ENCODE measurements at regions not wholly inside any gene's neighbourhood (a gene's known extent, or its start where the extent isn't known, plus 50 kb on each side); places are given as distances from the start of the nearest gene placed in this dataset.
"Not testable (repeated sequence)": the region's sequence is repeated elsewhere in the genome, so short reads cannot be mapped to it uniquely, and the experiment has no call there.

DNA sequence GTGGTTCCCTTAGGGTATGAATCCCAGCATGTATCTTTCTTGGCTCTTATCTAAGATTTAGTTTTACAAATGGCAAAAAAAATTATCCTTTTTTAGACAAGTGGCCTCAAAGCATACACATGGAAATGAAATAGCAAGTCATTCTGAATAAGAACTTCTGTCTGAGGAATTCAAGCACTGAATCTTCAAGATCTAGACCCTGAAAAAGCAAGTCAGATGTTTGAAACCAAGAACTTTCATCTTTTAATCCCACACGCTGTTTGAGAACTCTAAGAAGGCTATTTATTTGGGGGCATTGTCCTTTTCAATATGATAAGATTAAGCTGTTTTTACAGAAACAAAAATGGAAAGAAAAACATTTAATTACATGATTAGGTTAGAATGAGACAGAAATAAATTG lies 549.2 kb upstream of the CYLC2 start:
- no peak overlapping the region for H3K27ac ChIP-seq (ENCODE audit: low read length)
- no peaks in the 10 kb centered on the region for H3K9me3 ChIP-seq (ENCODE audit: control insufficient read depth, low read depth, low read length)
- H3K9ac ChIP-seq (ENCODE audit: low read length), result no peak overlapping the region

DNA sequence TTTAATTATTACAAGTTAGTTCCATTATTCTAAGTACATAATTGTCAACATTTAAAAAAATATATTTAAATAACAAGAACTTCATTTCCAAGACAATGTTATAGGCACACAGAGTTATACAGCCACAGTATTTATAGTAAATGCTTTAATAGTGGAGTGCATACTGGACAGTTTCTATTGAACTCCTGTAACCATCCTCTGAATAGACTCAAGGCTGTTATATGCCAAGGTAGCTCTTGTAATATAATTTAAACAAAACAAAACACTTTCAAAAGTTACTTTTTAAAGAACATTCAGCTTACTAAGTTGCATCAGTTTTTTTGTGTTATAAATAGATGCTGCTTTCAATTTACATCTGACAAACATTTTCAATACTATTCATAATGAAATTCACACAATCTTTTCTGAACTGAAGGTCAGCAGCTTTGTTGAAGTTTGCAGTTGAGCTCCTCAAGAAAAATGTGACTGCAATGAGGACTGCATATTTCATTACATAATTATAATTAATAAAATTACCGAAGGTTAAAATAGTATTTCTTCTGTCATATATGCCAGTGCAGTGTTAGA lies 549.9 kb upstream of the CYLC2 start:
- Histone ChIP-seq H3K4me3 (ENCODE audit: low read length) (no peak overlapping the region), H3K27ac (ENCODE audit: low read length) (no peak overlapping the region), H3K4me1 (ENCODE audit: control insufficient read depth, low read depth, low read length) (no peaks in the 10 kb centered on the region)

More for the DNA sequence above, 549.2 kb upstream of the CYLC2 start:
- Histone ChIP-seq H3K36me3 (ENCODE audit: control insufficient read depth, low read depth, low read length) (no peaks in the 10 kb centered on the region), H3K27me3 (ENCODE audit: control insufficient read depth, insufficient read depth, low read length) (no peaks in the 10 kb centered on the region), H3K4me1 (ENCODE audit: control insufficient read depth, low read depth, low read length) (no peaks in the 10 kb centered on the region), H3K4me3 (ENCODE audit: low read length) (no peak overlapping the region)

DNA sequence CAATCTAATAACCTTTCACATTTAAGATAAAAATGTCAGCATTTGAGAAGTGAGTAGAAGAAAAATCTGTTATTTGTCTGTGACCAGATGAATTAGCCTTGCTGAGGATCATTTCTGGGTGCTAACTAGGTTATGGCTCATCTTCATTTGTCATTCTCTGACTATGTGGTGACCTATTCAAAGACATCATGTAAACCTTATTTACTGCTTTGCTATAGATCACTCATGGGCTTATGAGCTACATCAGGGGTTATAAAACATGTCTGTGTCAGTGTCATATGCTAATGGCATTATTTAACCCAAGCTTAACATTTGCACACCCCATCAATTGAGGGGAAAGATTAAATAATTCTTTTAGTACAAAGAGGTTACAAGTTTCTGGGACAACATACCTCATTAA lies 555.5 kb upstream of the CYLC2 start:
- Histone ChIP-seq H3K36me3 (ENCODE audit: control insufficient read depth, low read depth, low read length) (no peaks in the 10 kb centered on the region), H3K9ac (ENCODE audit: low read length) (no peak overlapping the region), H3K4me3 (ENCODE audit: low read length) (no peak overlapping the region), H3K9me3 (ENCODE audit: control insufficient read depth, low read depth, low read length) (no peaks in the 10 kb centered on the region), H3K27me3 (ENCODE audit: control insufficient read depth, insufficient read depth, low read length) (peaks cover 9% of the 10 kb centered on the region), H3K4me1 (ENCODE audit: control insufficient read depth, low read depth, low read length) (peaks cover 8% of the 10 kb centered on the region), H3K27ac (ENCODE audit: low read length) (no peak overlapping the region)

More for the DNA sequence above, 549.9 kb upstream of the CYLC2 start:
- H3K9me3 ChIP-seq (ENCODE audit: control insufficient read depth, low read depth, low read length), result no peaks in the 10 kb centered on the region
- no peaks in the 10 kb centered on the region for H3K27me3 ChIP-seq (ENCODE audit: control insufficient read depth, insufficient read depth, low read length)
- no peak overlapping the region for H3K9ac ChIP-seq (ENCODE audit: low read length)
- no peaks in the 10 kb centered on the region for H3K36me3 ChIP-seq (ENCODE audit: control insufficient read depth, low read depth, low read length)

DNA sequence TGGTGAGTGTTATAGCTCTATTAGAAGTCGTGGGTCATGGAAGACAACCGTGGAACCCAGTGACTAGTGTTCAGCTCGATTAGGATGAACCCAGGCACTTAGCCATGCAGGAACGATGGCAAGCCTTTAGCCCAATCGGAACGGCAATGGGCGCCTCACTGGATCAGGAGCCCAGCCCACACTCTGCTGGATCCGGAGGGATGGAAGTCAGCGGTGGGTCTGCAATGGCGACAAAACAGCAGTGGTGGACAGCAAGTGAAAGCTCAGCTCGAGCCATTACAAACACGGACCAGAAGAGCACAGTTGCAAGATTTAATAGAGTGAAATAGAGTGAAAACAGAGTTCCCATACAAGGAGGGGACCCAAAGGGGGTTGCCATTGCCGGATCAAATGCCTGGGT lies 558.5 kb upstream of the CYLC2 start:
- not testable (repeated sequence) for H3K9me3 ChIP-seq (ENCODE audit: control insufficient read depth, low read depth, low read length); H3K4me1 ChIP-seq (ENCODE audit: control insufficient read depth, low read depth, low read length); H3K27ac ChIP-seq (ENCODE audit: low read length); H3K4me3 ChIP-seq (ENCODE audit: low read length); H3K36me3 ChIP-seq (ENCODE audit: control insufficient read depth, low read depth, low read length); H3K9ac ChIP-seq (ENCODE audit: low read length)
- peaks cover 15% of the 10 kb centered on the region for H3K27me3 ChIP-seq (ENCODE audit: control insufficient read depth, insufficient read depth, low read length)

DNA sequence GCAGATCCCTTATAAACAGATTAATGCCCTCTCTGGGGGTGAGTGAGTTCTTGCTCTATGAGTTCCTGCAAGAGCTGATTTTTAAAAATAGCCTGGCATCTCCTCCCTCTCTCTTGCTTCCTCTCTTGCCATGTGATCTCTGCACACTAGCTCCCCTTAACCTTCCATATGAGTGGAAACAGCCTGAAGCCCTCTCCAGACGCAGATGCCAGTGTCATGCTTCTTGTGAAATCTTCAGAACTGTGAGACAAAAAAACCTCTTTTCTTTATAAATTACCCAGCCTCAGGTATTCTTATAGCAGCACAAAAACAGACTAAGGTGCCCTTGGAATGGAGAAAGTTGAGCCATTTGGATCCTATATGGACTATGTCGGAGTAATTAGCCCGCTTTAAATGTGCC lies 559.7 kb upstream of the CYLC2 start:
- H3K9me3 ChIP-seq (ENCODE audit: control insufficient read depth, low read depth, low read length), result no peaks in the 10 kb centered on the region
- H3K36me3 ChIP-seq (ENCODE audit: control insufficient read depth, low read depth, low read length), result no peaks in the 10 kb centered on the region
- peaks cover 9% of the 10 kb centered on the region for H3K4me1 ChIP-seq (ENCODE audit: control insufficient read depth, low read depth, low read length)
- no peak overlapping the region for H3K9ac ChIP-seq (ENCODE audit: low read length)
- no peak overlapping the region for H3K4me3 ChIP-seq (ENCODE audit: low read length)
- H3K27me3 ChIP-seq (ENCODE audit: control insufficient read depth, insufficient read depth, low read length), result peaks cover 15% of the 10 kb centered on the region
- H3K27ac ChIP-seq (ENCODE audit: low read length), result no peak overlapping the region

DNA sequence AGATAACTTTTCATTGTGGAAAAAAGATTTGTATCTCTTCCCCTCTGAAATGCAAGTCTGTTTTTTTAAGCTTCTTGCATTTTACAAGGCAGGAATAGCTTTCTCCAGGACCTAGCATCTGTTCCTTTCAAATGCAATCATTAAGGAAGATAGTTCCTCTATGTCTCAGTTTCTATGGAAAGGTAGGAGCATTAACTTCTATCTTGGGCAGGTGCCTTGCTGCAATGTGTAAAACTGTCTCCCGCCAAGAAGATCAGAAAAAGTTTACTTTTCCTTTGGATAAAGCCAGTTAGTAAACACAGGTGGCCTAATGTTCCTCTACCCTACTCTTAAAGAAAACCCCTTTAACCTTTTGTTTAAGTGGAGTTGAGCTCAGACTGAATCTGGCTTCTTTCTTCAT lies 560.6 kb upstream of the CYLC2 start:
- H3K27me3 ChIP-seq (ENCODE audit: control insufficient read depth, insufficient read depth, low read length), result peaks cover 15% of the 10 kb centered on the region
- H3K4me1 ChIP-seq (ENCODE audit: control insufficient read depth, low read depth, low read length), result peaks cover 9% of the 10 kb centered on the region
- H3K27ac ChIP-seq (ENCODE audit: low read length), result no peak overlapping the region
- H3K9me3 ChIP-seq (ENCODE audit: control insufficient read depth, low read depth, low read length), result no peaks in the 10 kb centered on the region
- H3K4me3 ChIP-seq (ENCODE audit: low read length), result no peak overlapping the region
- no peak overlapping the region for H3K9ac ChIP-seq (ENCODE audit: low read length)
- no peaks in the 10 kb centered on the region for H3K36me3 ChIP-seq (ENCODE audit: control insufficient read depth, low read depth, low read length)

DNA sequence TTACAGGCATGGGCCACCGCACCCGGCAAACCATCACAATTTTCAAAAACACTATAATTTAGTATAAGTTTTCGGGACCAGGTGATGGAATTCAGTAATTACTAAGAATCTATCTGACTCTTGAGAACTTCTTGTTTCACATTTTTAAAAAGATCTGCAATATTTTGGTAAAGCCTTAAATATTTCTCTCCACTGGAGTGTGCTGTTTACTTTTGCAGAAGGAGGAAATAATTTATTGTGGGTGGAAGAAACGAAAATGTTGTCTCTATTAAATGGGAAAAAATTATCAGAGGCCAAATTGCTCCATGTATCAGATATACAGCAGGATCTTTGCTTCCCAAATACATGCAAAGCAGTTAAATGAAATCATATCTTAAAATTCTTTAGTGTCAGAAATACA lies 566.8 kb upstream of the CYLC2 start:
- no peaks in the 10 kb centered on the region for H3K36me3 ChIP-seq (ENCODE audit: control insufficient read depth, low read depth, low read length)
- peaks cover 1% of the 10 kb centered on the region for H3K27me3 ChIP-seq (ENCODE audit: control insufficient read depth, insufficient read depth, low read length)
- H3K9me3 ChIP-seq (ENCODE audit: control insufficient read depth, low read depth, low read length), result no peaks in the 10 kb centered on the region
- H3K27ac ChIP-seq (ENCODE audit: low read length), result no peak overlapping the region
- H3K4me1 ChIP-seq (ENCODE audit: control insufficient read depth, low read depth, low read length), result no peaks in the 10 kb centered on the region
- H3K9ac ChIP-seq (ENCODE audit: low read length), result no peak overlapping the region
- no peak overlapping the region for H3K4me3 ChIP-seq (ENCODE audit: low read length)

DNA sequence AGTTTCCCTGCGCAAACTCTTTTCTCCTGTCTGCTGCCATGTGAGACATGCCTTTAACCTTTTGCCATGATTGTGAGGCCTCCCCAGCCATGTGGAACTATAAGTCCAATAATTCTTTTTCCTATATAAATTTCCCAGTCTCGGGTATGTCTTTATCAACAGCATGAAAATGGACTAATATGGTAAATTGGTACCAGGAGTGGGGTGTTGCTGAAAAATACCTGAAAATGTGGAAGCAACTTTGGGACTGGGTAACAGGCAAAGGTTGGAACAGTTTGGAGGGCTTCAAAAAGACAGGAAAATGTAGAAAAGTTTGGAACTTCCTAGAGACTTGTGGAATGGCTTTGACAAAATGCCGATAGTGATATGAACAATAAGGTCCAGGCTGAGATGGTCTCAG lies 578.9 kb upstream of the CYLC2 start:
- H3K9me3 ChIP-seq (ENCODE audit: control insufficient read depth, low read depth, low read length), result peaks cover 22% of the 10 kb centered on the region
- not testable (repeated sequence) for H3K27ac ChIP-seq (ENCODE audit: low read length); H3K9ac ChIP-seq (ENCODE audit: low read length)

DNA sequence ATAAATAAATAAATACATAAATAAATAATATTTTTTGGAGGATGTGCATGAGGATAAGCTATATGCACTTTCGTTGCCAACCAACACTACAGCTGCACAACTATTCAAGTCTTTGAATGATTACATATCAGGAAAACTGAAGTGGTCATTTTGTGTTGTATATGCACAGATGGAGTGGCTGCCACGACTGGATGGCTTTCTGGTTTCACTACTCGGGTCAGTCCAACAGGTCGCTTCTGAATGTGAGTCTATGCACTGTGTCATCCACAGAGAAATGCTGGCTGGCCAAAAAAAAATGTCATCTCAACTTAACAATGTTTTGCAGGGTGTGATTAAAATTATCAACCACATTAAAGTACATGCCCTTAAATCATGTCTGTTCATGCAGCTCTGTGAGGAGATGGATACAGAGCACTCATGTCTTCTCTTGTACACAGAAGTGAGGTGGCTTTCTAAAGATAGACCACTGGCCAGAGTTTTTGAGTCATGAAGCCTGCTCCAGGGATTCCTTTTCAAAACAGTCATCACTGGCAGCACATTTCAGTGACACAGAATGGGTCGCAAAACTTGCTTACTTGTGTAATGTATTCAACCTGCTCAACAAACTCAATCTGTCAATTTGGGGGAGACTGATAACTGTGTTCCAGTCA lies 589.8 kb upstream of the CYLC2 start:
- no peaks in the 10 kb centered on the region for H3K36me3 ChIP-seq (ENCODE audit: control insufficient read depth, low read depth, low read length)
- H3K9me3 ChIP-seq (ENCODE audit: control insufficient read depth, low read depth, low read length), result no peaks in the 10 kb centered on the region
- H3K4me3 ChIP-seq (ENCODE audit: low read length), result no peak overlapping the region
- H3K27me3 ChIP-seq (ENCODE audit: control insufficient read depth, insufficient read depth, low read length), result no peaks in the 10 kb centered on the region
- H3K9ac ChIP-seq (ENCODE audit: low read length), result no peak overlapping the region
- no peak overlapping the region for H3K27ac ChIP-seq (ENCODE audit: low read length)
- H3K4me1 ChIP-seq (ENCODE audit: control insufficient read depth, low read depth, low read length), result no peaks in the 10 kb centered on the region

More for the DNA sequence above, 578.9 kb upstream of the CYLC2 start:
- H3K36me3 ChIP-seq (ENCODE audit: control insufficient read depth, low read depth, low read length); H3K4me3 ChIP-seq (ENCODE audit: low read length); H3K27me3 ChIP-seq (ENCODE audit: control insufficient read depth, insufficient read depth, low read length); H3K4me1 ChIP-seq (ENCODE audit: control insufficient read depth, low read depth, low read length): not testable (repeated sequence)

DNA sequence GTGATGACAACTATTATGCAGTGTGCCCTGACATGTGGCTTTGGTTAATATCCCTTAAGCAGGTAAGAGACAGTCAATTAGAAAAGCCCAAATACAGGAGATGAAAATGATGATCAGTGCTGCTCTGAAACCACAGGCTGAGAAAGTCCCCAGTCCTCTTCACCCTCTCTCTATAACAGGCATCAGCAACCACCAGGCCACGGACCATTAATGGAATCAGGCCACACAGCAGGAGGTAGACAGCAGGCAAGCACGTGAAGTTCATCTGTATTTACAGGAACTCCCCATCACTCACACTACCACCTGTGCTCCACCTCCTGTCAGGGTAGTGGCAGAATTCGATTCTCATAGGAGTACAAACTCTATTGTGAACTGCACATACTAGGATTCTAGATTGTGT lies 591.6 kb upstream of the CYLC2 start:
- Histone ChIP-seq H3K27me3 (ENCODE audit: control insufficient read depth, insufficient read depth, low read length) (no peaks in the 10 kb centered on the region), H3K27ac (ENCODE audit: low read length) (no peak overlapping the region), H3K9me3 (ENCODE audit: control insufficient read depth, low read depth, low read length) (no peaks in the 10 kb centered on the region), H3K4me3 (ENCODE audit: low read length) (no peak overlapping the region), H3K4me1 (ENCODE audit: control insufficient read depth, low read depth, low read length) (no peaks in the 10 kb centered on the region), H3K36me3 (ENCODE audit: control insufficient read depth, low read depth, low read length) (no peaks in the 10 kb centered on the region), H3K9ac (ENCODE audit: low read length) (no peak overlapping the region)

DNA sequence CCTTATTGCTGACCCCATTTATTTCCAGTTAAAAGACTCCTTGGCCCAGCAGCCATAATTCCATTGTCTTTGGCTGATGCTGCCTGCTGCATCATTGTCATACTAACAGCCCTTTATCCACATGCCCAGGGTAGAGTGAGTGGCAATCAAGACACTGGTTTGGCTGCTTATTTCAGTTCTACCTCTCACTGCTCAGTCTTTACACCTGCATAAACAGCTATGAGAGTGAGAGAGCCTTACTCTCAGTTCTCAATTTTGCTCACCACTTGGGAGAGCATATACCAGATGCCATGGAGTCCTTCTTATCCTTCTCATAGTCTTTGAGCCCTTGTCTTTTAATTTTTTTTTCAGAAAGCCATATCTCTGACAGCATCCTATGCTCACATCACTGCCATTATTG lies 596.9 kb upstream of the CYLC2 start:
- Histone ChIP-seq H3K4me1 (ENCODE audit: control insufficient read depth, low read depth, low read length) (no peaks in the 10 kb centered on the region), H3K9me3 (ENCODE audit: control insufficient read depth, low read depth, low read length) (no peaks in the 10 kb centered on the region), H3K4me3 (ENCODE audit: low read length) (no peak overlapping the region), H3K36me3 (ENCODE audit: control insufficient read depth, low read depth, low read length) (no peaks in the 10 kb centered on the region), H3K27me3 (ENCODE audit: control insufficient read depth, insufficient read depth, low read length) (no peaks in the 10 kb centered on the region), H3K9ac (ENCODE audit: low read length) (no peak overlapping the region), H3K27ac (ENCODE audit: low read length) (no peak overlapping the region)

DNA sequence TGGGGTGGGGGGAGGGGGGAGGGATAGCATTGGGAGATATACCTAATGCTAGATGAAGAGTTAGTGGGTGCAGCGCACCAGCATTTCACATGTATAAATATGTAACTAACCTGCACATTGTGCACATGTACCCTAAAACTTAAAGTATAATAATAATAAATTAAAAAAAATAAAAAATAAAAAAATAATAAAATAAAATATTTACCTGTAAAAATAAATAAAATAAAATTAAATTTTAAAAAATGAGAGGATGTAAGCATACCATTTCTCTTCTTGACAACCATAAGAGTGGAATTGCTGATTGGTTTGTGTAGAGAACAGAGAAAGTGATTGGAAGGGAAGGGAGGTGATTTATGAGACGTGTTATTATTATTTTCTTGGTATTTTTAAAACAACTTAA lies 609.5 kb upstream of the CYLC2 start:
- H3K27ac ChIP-seq (ENCODE audit: low read length); H3K9ac ChIP-seq (ENCODE audit: low read length); H3K4me1 ChIP-seq (ENCODE audit: control insufficient read depth, low read depth, low read length); H3K4me3 ChIP-seq (ENCODE audit: low read length); H3K9me3 ChIP-seq (ENCODE audit: control insufficient read depth, low read depth, low read length); H3K36me3 ChIP-seq (ENCODE audit: control insufficient read depth, low read depth, low read length); H3K27me3 ChIP-seq (ENCODE audit: control insufficient read depth, insufficient read depth, low read length): not testable (repeated sequence)

Data from iPS-18a (cell line).